Head of caudate nucleus (tissue), 42 donors: ENCODE measurements at regions not wholly inside any gene's neighbourhood (a gene's known extent, or its start where the extent isn't known, plus 50 kb on each side); places are given as distances from the start of the nearest gene placed in this dataset.
"Not testable (repeated sequence)": the region's sequence is repeated elsewhere in the genome, so short reads cannot be mapped to it uniquely, and the experiment has no call there.

Source experiments
- DNase-seq, 42 donors: peaks; one replicate each; pipeline versions ENCODE4 v3.0.0 to v3.0.0-alpha.2; 2020 to 2021; ENCODE audit warnings: mixed read lengths in 7 of 42
- intact Hi-C: fragments of 100-400 bp; cut with DNase I; formaldehyde crosslinking; loops from one replicate; pipeline ENCODE4 v1.15.0; 2022

DNA sequence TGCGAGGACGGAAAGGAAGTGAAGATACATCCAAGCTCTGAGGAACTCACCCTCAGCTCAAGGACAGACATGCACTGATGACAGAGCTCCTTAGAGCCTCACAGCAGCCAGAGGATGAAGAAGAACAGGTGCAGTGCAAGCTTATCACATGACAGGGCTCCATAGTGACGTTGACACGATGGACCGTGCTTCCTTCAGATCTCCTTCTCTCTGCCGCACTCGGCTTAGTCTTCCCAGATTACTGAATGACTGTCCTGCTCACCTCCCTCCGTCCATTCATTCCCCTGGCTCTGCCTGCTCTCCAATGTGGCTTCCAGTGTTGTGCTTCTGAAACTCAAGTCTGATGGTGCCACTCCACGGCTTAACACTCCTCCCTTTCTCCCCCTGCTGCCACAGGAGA, 161.5 kb upstream of the PFKP start:
- no peak for DNase-seq
- intact Hi-C loops = no loop called here

DNA sequence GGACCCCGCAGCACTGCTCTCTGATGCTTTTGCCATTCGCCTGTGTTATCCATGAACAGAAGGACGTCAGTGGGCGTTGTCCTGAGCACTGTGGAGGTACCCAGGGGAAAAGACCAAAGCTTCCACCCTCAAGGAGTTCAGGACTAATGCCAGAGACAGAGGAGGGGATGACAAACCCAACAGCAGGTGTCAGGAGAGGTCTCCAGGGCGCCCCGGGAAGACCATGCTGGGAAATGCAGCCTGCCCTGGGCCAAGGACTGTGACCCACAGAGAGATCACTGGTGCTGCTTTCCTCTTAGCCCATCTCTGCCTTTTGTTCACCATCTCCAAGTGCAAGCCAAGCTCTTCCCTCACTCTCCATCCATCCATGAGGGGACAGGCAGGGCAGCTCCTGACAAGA, 166.8 kb upstream of the PFKP start:
- intact Hi-C loops = no loop called here
- DNase-seq = no peak

DNA sequence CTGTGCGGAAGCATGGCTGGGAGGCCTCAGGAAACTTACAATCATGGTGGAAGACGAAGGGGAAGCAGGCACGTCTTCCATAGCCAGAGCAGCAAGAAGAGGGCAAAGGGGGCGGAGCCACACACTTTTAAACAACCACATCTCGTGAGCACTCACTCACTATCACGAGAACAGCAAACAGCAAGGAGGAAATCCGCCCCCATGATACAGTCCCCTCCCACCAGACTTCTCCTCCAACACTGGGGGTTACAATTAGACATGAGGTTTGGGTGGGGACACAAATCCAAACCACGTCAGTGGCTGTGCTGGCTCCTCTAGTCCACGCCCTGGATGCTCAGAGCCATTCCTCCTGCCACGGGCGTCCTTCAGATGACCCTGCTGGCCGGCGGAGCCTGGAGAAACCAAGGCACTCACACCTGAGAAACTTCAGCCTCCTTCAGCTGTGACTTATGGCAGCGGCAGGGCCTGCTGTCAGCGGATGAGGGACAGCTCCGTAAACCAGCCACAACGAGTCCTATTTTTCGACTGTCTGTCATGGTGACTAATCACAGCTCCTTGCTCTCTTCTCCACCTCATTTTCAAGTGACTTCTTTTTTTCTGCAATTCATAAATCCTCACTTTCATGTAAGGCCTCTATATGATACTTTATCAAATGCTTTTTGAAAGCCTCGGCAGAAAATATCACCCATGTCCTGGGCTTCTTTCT, 167.9 kb upstream of the PFKP start:
- DNase-seq = peak in 2 of 42 donors; percentile 26 to 36
- intact Hi-C loops = no loop called here

DNA sequence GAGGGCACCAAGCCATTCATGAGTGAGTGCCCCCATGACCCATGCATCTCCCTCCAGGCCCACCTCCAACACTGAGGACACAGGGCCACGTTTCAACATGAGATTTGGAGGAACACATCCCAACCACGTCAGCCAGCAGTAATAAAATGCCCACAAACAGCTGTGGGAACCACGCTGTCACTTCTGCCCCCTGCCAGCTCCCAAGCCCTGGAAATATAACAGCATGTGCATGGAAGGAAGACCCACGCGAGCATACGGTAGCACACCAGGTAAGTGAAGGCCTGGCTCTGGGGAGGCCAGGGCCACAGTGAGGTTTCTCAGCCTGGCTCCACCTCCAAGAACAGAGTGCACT, 168.9 kb upstream of the PFKP start:
- intact Hi-C loops = no loop called here
- peak in 1 of 42 donors; percentile 13 for DNase-seq

DNA sequence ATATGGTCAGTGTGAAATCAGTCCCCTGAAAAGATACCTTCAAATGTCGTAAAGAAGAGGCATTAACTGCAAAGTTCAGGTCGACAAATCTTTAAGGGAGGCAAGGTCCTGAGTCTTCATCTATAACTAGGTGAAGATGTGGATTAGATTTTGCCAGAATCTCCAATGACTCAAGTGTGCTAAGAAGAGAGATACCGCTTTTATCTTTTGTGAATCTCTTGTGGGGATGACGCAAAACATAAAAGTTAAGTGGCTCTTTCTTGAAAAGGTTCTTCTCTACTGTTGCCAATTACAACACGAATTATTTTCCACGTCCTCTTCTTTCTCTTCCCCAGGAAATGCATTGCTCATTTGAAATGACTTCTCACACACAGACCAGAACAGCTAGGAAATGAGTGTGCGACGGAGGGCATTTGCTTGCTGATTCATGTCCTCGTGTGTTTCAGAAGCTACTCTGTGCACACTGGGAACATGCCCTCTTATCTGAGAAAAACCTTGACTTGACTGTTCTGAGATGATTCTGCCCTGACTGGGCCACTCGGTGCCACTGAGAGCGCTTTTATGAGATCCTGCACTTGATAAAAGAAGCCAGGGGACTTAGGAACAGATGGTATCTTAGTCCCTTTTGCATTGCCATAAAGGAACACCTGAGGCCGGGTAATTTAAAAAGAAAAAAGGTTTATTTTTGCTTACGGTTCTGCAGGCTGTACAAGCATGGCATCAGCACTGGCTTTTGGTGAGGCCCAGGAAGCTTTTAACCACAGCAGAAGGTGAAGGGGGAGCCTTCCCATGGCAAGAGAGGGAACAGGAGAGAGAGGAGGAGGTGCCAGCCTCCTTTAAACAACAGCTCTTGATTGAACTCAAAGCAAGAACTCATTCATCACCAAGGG, 169.5 kb upstream of the PFKP start:
- intact Hi-C loops = no loop called here
- DNase-seq = peak in 1 of 42 donors; percentile 20

DNA sequence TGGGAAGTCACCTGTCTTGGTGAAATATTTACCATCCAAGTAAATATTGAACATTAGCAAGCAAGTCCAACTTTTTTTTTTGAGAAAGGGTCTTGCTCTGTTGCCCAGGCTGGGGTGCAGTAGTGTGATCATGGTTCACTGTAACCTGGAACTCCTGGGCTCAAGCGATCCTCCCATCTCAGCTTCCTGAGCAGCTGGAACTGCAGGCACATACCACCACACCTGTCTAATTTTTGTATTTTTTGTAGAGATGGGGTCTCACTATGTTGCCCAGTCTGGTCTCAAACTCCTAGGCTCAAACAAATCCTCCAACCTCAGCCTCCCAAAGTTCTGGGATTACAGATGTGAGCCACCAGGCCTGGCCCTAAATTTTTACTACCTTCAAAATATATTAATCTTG, 171.0 kb upstream of the PFKP start:
- DNase-seq = peak in 1 of 42 donors; percentile 19
- intact Hi-C loops = not testable (repeated sequence)

DNA sequence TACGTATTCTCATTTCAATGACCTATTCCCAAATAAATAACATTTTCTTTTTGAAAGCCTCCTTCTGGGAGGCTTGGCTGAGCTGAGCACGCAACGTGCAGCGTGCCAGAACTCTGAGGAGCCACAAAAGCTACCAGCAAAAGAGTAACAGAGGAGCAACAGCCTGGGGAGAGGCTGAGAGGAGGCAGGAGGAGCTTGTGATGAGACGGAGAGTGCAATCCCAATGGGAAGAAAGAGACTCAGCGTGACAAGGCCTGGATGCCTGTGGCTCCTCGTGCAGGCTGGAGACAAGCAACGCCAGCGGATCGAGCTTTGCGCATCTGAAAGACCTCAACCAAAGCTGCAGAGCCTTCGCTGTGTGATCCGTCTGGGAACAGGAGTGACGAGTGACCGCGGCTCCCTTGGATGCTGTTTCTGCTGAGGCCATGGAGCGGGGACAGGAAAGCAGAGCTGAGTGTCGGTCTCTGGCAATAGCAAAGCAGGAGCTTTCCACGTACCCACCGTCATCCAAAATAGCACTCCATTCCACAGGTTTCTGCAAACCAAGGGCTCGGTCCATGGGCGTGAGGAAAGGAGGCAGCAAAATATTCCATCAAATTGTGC, 171.7 kb upstream of the PFKP start:
- DNase-seq = peak in 3 of 42 donors; percentile 18 to 37 (median 18)
- intact Hi-C loops = no loop called here

DNA sequence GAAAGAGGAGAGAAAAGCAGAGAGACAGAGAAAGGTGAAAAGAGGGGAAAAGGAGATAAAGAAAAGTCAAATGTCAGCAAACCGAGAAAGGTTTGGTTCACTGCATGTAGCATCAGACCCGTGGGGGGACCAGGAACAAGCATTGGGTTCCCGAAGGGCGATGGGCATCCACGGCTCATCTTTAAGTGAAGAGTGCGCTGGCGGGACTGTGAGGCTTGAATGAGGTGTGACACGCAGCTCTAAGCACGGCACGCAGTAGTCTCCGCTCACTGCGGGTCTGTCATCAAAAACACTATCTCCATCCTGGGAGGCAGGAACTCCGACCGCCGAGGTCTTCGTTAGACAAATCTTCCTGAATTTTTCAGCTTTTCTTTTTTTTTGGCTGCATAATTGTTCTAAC, 173.4 kb upstream of the PFKP start:
- intact Hi-C loops = no loop called here
- DNase-seq = no peak

DNA sequence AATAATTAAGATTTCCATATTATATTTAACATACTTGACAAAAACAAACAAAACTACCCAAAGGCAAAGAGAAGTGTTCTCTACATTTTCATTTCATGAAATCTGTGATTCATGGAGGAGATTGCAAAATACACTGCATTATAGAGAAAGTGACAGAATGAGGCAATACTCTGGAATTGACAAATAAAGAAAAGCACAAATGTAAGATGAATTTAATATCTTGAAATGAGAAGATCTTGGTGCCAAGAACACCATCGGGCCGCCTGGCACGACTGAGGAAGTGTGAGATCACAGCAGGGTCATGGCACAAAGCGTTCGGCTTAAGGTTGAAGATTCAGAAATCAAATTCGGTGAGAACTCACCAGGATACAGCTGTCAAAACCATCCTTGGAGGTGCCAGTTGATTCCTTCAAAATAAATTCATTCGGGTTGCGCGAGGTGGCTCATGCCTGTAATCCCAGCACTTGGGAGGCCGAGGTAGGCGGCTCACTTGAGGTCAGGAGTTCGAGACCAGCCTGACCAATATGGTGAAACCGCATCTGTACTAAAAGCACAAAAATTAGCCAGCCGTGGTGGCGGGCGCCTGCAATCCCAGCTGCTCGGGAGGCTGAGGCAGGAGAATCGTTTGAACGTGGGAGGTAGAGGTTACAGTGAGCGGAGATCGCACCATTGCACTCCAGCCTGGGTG, 174.0 kb upstream of the PFKP start:
- peak in 1 of 42 donors; percentile 25 for DNase-seq
- intact Hi-C loops = no loop called here

DNA sequence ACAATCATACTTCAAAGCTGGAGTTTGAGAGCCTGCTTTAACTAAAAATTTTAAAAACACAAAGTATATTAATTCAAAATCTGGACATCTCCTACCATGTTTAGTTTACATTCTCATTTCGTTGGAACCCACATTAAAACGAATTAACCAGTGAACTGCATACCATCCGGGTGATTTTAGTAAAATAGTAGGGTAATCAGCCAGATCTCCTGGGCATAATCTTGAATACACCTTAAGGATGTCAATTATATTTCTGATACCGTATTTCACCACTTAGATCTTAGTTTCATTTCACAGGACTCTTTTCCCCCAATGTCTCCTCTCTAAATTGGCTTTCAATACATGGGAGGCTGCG, 175.6 kb upstream of the PFKP start:
- intact Hi-C loops = no loop called here
- no peak for DNase-seq

DNA sequence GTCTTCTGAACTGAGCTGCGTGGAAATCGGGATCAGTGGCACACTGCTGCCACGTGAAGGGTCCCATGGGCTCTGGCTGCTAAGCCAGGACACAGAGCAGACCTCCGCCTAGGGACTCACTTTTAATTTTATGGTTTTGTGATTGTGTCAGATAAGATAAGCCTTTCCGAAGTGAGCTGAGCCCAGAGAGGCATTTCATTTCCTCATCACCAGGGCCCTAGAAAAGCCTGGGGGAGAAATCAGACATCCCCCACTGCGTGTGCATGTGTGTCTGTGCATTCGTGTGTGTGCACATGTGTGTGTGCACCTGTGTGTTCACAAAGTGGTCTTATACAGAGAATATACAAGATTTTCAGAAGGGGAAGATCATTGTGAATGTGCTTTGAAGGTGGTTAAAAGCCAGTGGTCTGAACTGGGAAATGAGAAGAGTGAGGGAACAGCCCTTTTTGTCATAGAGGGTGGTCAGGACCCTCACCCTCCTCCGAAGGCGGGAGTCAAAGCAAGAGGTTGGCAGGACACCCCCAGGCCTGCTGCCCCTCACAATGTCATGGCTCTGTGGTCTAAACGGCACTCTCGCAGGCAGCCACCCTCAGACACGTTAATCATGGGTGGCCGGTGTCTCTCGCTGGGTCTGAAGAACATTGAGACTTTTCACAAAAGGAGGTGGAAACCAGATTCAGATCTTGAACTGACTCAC, 176.1 kb upstream of the PFKP start:
- intact Hi-C loops = no loop called here
- DNase-seq = no peak

DNA sequence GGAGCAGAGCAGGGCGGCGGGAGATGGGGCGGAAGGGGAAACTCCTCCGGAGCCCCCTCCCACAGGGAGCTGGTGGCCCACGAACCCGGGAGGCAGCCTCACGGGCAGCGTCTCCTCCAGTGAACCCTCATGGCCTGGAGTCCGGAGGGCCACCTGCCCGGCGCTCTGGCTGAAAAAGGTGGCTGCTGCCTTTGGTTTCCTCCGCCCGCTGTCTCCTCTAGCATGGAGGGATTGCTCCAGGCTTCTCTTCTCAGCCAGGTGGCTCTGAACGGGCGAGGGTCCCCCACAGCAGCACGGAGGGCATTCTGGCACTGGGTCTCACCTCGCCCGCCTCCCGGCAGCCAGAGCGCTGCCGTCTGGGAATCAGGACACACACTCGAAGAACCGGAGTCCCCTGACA, 177.3 kb upstream of the PFKP start:
- intact Hi-C loops = no loop called here
- DNase-seq = no peak

DNA sequence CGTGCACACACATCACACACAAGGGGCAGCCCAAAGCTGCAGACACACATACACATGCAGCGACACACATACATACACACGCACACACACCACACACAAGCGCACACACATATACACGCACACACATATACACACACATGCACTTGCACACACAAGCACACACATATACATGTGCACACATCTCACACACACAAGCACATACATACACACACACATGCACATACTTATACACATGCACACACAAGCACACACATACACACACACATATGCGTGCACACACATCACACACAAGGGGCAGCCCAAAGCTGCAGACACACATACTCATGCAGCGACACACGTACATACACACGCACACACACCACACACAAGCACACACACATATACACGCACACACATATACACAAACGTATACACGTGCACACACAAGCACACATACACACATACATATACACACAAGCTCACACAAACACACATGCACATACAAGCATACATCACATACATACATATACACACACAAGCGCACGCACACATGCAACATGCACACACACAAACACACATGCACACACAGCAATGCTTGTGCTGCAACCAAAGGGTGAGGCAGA, 178.8 kb upstream of the PFKP start:
- intact Hi-C loops = no loop called here
- DNase-seq = peak in 1 of 42 donors; percentile 3

DNA sequence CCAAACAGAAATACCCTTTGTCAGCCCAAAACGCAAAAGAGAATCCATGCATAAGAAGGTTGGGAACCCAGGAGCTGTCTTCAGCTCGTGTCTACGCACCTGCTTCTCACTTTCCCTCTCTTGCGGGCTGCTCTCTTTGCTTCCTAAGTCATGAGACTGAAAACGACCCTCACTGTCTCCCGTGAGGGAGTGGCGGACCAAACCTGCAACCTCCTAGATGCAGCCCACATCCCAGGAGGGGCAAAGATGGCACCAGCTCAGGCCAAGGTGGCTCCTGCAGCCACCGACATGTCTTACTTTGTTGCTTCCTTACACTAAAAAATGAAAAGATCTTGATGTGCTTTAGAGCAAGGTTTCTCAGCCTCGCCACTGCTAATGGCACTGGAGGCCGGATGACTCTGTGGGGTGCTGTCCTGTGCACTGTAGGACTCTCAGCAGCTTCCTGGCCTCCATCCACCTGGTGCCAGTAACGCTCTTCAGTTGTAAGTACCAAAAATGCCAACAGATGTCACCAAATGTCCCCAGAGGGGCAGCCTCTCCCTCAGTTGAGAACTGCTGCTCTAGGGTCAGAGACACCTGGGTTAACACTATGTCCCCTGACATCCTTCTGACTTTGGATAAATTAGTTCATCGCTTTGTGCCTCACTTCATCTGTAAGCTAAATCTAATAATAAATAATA, 179.8 kb upstream of the PFKP start:
- intact Hi-C loops = no loop called here
- DNase-seq = peak in 1 of 42 donors; percentile 12

DNA sequence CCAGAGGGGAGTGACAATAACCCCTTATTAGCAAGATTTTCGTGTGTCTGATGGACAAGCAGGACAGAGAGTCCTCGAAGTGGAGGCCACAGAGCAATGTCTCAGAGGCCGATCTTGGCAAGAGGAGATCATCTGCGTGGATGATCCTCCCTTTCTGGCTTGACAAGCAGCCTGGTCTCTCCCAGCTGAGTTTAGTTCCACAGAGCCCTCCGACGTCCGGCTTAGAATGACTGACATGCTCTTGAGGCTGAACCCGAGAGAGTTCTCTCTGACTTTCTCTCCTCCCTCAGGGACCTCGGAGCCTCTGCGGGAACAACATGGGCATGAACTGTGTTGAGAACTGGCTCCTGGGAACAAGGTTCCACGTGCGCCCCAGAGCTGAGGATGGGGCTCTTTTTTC, 180.7 kb upstream of the PFKP start:
- intact Hi-C loops = no loop called here
- DNase-seq = peak in 1 of 42 donors; percentile 20

DNA sequence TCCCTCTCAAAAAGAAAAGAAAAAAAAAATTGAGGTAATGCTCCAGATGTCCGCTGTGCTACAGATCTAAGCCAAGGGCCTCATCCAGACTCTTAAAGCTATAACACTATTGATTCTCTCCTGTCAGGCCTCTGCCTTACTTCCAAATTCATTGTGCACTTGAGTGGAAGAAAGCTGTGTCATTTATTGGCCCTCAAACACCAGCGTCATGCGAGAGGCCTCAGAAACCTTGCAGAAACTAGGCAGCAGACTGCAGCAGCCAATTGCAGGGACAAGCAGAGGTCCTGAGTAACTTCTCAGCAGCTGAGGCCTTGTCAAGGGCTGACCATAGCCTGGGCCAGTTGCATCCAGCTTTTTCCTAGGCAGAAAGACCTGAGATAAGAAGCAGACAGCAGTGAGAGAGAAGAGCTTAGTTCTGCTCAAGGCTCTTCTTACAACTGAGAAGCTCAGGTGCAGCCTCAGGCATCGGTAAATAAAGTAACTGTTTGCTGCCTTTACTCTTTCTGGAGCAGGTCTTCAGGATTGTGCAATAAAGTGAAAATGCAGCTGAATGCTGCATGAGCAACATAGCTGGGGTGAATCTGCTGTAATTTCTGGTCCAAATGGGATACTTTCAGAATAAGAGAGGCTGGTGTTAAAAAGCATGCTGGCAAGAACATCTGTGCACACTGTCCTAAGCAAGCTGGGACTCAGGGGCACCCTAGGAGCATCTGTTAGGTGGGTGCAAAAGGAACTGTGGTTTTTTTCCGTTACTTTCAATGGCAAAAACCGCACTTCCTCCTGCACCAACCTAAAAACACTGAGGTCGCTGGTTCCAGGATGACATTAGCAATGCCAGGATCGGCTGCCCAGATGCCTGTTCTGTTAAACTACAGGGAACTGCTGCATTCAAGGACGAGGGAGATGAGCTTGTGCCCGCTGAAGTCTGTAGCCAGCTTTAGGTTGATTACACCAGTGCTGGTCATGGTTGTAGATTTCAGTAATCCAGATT, 181.8 kb upstream of the PFKP start:
- intact Hi-C loops = no loop called here
- DNase-seq = no peak

DNA sequence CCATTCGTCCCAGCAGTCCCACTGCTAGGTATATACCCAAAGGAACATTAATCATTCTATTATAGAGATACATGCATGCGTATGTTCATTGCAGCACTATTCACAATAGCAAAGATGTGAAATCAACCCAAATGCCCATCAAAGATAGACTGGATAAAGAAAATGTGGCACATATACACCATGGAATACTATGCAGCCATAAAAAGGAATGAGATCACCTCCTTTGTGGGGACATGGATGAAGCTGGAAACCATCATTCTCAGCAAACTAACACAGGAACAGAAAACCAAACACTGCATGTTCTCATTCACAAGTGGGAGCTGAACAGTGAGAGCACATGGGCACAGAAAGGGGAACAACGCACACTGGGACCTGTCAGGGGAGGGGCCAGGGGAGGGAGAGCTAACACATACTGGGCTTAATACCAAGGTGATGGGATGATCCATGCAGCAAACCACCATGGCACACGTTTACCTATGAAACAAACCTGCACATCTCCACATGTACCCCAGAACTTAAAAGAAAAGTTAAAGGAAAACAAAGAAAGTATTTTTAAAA, 183.3 kb upstream of the PFKP start:
- DNase-seq, intact Hi-C loops: not testable (repeated sequence)
